ENCODE measurements at regions not wholly inside any gene's neighbourhood (a gene's known extent, or its start where the extent isn't known, plus 50 kb on each side); places are given as distances from the start of the nearest gene placed in this dataset.
"Not testable (repeated sequence)": the region's sequence is repeated elsewhere in the genome, so short reads cannot be mapped to it uniquely, and the experiment has no call there.

DNA sequence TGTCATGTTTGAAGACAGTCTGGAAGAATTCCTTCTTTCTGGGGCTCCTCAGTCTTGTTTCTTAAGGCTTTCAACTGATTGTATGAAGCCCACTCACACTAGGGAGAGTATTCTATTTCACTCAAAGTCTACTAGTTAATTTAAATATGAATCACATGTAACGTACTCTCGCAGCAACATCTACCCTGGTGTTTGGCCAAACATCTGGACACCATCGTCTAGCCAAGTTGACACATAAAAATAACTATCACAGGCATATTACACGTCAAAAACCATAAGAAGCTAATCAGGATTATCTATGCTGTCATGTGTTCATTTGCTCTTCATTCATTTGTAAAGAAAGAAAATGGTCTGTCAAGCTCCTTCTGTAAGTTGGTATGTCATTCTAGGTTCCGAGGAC lies 787.4 kb downstream of the KCNJ2 start:
- FAIRE-seq: no peak

DNA sequence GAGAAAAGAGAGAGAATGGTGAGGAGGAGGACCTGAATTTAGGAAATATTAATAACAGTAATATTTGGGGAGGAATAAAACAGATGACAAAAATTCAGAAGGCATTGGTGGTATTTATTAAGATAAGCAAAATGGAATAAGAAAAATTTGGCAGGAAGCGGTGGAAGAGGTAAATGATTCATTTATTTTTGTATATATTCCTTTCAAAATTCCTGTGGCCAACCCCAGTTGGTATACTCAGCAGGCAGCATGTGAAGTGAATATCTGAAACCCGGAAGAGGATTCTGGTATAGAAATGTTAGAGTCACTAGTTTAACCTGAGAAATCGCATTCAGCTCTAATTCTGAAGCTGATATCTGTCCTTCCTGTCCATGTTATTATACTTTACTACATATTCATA lies 792.0 kb downstream of the KCNJ2 start:
- no peak for FAIRE-seq

DNA sequence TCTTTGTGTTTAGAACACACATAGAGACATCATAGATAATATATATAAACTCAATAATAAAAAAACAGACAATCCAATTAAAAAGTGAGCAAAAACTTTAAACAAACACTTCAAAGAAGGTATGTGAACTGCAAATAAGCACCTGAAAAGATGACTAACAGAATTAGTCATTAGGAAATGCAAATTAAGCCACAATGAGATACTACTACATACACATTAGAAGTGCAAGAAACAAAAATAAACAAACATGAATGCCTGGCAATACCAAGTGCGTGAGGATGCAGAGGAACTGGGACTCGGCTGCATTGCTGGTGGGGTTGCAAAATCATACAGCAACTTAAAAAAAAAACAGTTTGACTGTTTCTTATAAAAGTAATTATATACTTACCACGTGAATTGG lies 799.0 kb downstream of the KCNJ2 start:
- FAIRE-seq: no peak

GRCh38 chr17:70969521-70970034 lies 800.2 kb downstream of the KCNJ2 start:
- FAIRE-seq: no peak

- no peak for FAIRE-seq
These were observed 807.1 kb downstream of the KCNJ2 start for GRCh38 chr17:70976447-70976846.

DNA sequence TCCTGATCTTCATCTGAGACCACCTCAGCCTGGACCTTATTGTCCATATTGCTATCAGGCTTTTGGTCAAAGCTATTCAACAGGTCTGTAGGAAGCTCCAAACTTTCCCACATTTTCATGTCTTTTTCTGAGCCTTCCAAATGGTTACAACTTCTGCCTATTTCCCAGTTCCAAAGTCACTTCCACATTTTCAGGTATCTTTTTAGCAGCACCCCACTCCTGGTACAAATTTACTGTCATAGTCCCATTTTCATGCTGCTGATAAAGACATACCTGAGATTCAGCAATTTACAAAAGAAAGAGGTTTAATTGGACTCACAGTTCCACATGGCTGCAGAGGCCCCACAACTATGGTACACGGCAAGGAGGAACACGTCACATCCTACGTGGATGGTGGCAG lies 815.5 kb downstream of the KCNJ2 start:
- no peak for FAIRE-seq

- FAIRE-seq: no peak
These were observed 818.6 kb downstream of the KCNJ2 start for GRCh38 chr17:70987867-70988340.

- no peak for FAIRE-seq
These were observed 819.3 kb downstream of the KCNJ2 start for GRCh38 chr17:70988622-70989021.

GRCh38 chr17:70989280-70989679 lies 819.9 kb downstream of the KCNJ2 start:
- no peak for FAIRE-seq

- FAIRE-seq: no peak
These were observed 824.9 kb downstream of the KCNJ2 start for GRCh38 chr17:70994194-70994593.

DNA sequence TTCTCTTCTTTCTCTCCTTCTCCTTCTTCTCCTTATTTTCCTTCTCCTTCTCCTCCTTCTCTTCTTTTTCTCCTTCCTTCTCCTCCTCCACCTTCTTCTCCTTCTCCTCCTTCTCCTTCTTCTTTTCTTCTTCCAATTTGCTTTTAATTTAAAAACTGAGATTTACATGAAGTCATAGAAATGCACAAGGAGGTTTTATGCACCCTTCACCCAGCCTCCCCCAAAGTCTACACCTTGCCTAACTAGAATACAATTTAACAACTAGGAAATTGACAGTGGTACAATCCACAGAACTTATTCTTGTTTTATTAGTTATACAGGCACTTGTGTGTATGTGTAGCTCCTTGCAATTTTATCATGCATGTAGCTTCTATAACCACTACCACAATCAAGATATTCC lies 826.7 kb downstream of the KCNJ2 start:
- no peak for FAIRE-seq

DNA sequence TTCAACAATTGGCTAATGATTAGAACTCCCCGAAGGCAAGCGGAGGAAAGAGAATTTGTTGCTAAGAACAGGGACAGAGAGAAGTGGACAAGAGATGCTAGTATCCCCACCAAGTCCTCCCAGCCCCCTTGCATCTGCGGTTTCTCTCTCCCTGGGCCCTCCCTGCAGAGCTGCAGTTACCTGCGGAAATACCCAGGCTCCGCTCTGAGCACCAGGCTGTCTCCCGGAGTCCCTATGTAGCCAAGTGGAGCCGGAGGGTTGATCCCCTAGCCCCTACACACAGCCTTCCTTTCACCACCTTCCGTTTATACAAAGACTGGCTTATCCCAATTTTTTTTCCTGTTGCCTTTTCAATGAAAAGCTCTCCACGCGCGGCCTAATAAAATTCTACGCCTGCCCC lies 834.4 kb downstream of the KCNJ2 start:
- no peak for FAIRE-seq

DNA sequence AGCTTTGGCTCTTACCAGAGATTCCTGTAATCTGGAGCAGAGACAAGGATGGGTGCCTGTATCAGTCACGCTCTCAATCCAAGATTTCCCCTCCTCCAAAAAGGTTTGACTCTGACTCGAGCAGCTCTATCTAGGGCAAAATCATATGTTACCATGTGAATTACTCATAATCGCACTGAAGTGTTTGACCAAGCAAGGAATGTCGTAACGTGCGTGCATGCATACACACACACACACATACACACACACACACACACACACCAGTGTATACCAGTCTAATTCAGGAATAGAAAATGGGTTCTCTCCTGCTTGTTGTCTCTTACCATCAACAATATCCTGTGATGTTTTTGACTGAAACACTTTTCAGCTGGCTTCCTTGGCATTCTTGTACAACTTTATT lies 835.1 kb downstream of the KCNJ2 start:
- no peak for FAIRE-seq

DNA sequence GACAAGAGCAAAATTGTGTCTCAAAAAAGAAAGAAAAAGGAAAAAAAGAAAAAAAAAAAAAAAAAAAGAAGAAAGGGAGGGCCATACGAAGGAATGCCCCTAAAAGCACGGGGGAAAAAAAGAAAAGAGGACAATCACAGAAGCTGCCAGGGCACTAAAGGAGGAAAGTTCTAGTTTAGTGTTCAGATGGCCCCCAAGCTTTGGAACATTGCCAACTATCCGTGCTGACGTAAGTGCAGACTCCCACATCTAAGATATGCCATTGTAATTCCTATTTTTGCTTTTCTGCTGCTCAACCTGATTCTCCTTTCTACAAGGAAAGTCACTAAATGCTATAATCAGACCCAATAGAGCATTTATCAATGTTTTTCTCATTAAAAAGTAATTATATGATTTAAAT lies 842.1 kb downstream of the KCNJ2 start:
- FAIRE-seq: no peak

GRCh38 chr17:71019699-71020098 lies 850.4 kb downstream of the KCNJ2 start:
- no peak for FAIRE-seq

GRCh38 chr17:71022758-71023157 lies 853.4 kb downstream of the KCNJ2 start:
- no peak for FAIRE-seq

GRCh38 chr17:71023249-71024030 lies 854.1 kb downstream of the KCNJ2 start:
- FAIRE-seq: no peak

DNA sequence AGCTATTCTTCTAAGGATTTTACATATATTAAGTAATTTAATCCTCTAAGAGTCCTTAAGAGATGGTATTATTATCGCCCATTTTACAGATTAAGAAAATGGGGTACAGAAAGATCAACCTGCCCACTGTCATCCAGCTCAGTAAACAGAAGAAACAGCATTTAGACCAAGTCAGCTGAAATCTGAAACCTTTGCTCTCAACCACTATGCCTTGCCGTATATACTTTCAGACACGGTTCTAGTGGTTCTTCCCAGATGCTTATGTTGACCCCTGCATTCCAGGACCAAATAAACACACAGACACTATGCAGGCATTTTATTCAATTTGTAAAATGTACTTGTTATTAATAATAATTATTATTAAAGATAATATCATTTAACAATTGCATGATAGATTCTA lies 854.8 kb downstream of the KCNJ2 start:
- FAIRE-seq: no peak

DNA sequence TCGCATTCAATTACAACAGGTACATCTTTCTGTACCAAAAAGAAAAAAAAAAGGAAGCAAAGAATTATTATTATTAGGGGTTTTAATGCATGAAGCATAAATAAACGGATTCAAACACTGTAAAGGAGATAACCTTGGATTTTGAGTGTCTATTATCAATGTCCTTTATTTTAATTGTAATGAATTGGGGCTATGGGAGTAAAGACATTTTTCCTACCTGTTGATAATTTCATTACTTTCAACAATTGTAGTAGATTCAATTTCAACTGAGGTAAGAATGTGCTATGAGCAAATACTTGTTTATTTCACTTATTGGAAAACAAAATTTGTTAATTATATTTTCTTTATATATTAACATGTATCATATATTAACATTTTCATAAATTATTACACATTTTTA lies 855.6 kb downstream of the KCNJ2 start:
- FAIRE-seq: no peak

DNA sequence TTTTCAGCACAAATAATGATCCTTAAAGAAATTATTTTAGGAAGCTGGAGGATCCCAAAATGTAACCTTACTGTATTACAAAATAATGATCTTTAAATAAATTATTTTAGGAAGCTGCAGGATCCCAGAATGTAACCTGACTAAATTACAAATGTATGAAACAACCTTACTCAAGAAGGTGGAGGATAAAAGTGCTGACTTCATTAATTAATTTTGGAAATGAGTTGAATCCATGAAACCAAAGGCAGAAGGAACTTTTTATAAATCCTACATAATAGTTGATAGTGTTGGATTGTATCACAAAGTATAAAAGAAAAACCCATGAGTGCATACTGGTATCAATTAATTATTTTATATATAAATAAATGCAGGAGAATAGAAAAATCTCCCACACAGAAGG lies 859.9 kb downstream of the KCNJ2 start:
- FAIRE-seq: no peak

DNA sequence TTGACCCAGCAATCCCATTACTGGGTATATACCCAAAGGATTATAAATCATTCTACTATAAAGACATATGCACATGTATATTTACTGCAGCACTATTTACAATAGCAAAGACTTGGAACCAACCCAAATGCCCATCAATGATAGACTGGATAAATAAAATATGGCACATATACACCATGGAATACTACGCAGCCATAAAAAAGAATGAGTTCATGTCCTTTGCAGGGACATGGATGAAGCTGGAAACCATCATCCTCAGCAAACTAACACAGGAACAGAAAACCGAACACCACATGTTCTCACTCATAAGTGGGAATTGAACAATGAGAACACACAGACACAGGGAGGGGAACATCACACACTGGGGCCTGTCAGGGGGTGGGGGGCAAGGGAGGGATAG lies 862.0 kb downstream of the KCNJ2 start:
- not testable (repeated sequence) for FAIRE-seq

DNA sequence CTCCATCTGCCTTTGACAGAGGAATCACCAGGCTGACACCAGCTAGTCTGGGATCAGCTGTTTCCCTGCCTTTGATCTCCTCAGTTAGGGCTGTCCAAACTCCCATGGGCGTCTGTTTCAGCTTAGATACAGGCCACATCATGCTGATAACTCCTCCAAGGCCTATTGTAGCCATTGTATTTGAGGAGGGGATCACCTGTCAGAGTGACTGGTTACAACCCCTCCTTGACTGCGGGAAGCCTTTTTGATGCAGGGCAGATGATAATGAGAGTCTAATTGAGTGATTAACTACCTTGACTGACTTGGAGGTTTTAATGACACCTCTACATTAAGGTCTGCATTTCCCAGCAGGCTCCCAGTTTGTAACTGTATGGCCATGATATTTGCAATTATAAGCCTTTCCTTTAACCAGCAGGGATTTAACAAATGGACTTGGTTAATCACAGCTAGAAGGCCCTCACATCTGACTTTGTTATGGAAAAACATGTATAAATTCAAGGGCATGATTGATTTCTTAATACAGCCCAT lies 863.5 kb downstream of the KCNJ2 start:
- FAIRE-seq: no peak

DNA sequence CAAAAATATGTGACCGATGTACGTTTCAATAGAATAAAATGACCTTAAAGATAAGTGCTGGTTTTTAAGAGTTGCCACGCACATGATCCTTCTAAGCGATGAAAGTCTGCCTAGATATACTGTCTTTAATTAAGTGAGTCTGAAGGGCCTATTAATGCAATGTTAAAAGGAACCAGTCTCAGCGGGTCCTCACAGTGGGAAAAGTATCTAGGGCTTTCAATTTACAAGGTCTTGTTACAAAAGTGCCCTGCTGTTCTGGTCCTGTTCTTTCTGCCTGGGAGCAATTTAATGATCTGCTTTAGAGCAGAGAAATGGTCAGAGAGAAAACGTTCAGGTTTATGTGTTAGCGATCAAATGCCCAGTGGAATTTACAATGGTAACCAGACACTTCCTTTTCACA lies 864.0 kb downstream of the KCNJ2 start:
- no peak for FAIRE-seq

GRCh38 chr17:71035226-71035625 lies 865.9 kb downstream of the KCNJ2 start:
- no peak for FAIRE-seq

DNA sequence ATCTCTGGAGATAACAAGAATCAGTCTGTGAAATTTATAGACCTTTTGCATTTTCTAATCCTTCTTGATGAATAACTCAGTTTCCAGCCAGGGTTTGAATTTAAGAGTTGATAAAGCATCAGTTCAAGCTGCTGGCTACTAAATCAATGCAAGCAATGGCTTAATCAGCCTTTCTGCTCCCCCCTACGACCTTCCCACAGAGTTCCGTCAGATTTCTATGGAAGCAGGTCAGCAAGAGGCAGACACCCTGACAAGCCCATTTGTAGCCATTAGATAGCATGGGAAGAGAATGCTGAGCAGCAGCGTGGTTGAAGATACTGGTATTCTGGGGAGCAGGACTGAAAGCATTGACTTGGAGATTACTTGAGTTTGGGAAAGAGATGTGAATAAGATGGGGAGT lies 868.1 kb downstream of the KCNJ2 start:
- no peak for FAIRE-seq
